H1 (cell line): ENCODE measurements at regions not wholly inside any gene's neighbourhood (a gene's known extent, or its start where the extent isn't known, plus 50 kb on each side); places are given as distances from the start of the nearest gene placed in this dataset.

Source experiments
- ATF3 ChIP-seq: IDR thresholded peaks from 2 replicates; pipeline ENCODE4 v1.6.1; 2011; ENCODE audit warnings: low read depth, mild to moderate bottlenecking, low read length; ENCODE audit not compliant: insufficient read depth
- CBX8 ChIP-seq: fragments of 300-800, 300-1000 bp; sonication (generic); IDR thresholded peaks from 2 replicates; pipeline ENCODE4 v1.7.1; 2016; ENCODE audit warnings: low read depth, low read length, borderline replicate concordance
- ZNF274 ChIP-seq: IDR thresholded peaks from 2 replicates; pipeline ENCODE4 v1.7.0; 2012; ENCODE audit warnings: low read length, borderline replicate concordance; ENCODE audit errors: extremely low read depth

GRCh38 chr22:47380692-47381091, 618.2 kb downstream of the TBC1D22A start:
- TF ChIP-seq CBX8: no peak
- TF ChIP-seq ATF3: no peak
- no peak for TF ChIP-seq ZNF274
